ENCODE measurements at regions not wholly inside any gene's neighbourhood (a gene's known extent, or its start where the extent isn't known, plus 50 kb on each side); places are given as distances from the start of the nearest gene placed in this dataset.
"Not testable (repeated sequence)": the region's sequence is repeated elsewhere in the genome, so short reads cannot be mapped to it uniquely, and the experiment has no call there.

GRCh38 chrX:52270453-52271116, 85.9 kb downstream of the MAGED4 start:
- no peak for DNase-seq (ENCODE audit: low read depth)
- Histone ChIP-seq H3K27me3 (ENCODE audit: control insufficient read depth, insufficient read depth, low read length) (no peaks in the 10 kb centered on the region), H3K36me3 (ENCODE audit: control insufficient read depth, insufficient read depth, low read length) (no peaks in the 10 kb centered on the region), H3K4me3 (ENCODE audit: low read depth, low read length) (no peak overlapping the region)
- TF ChIP-seq CTCF (IDR thresholded peaks at IDR 0.05; ENCODE audit: insufficient read depth, low read length, poor library complexity, severe bottlenecking) = no peak

GRCh38 chrX:52271206-52271605, 86.5 kb downstream of the MAGED4 start:
- Histone ChIP-seq H3K4me3 (ENCODE audit: low read depth, low read length) (no peak overlapping the region), H3K36me3 (ENCODE audit: control insufficient read depth, insufficient read depth, low read length) (no peaks in the 10 kb centered on the region), H3K27me3 (ENCODE audit: control insufficient read depth, insufficient read depth, low read length) (no peaks in the 10 kb centered on the region)
- DNase-seq (ENCODE audit: low read depth) = no peak
- TF ChIP-seq CTCF (IDR thresholded peaks at IDR 0.05; ENCODE audit: insufficient read depth, low read length, poor library complexity, severe bottlenecking) = peak; percentile 41

GRCh38 chrX:52277666-52278065, 91.2 kb upstream of the XAGE2 start:
- H3K36me3 ChIP-seq (ENCODE audit: control insufficient read depth, insufficient read depth, low read length) = no peaks in the 10 kb centered on the region
- no peak overlapping the region for H3K4me3 ChIP-seq (ENCODE audit: low read depth, low read length)
- no peaks in the 10 kb centered on the region for H3K27me3 ChIP-seq (ENCODE audit: control insufficient read depth, insufficient read depth, low read length)
- TF ChIP-seq CTCF (IDR thresholded peaks at IDR 0.05; ENCODE audit: insufficient read depth, low read length, poor library complexity, severe bottlenecking) = no peak
- DNase-seq (ENCODE audit: low read depth) = peak; percentile 26

- no peaks in the 10 kb centered on the region for H3K27me3 ChIP-seq (ENCODE audit: control insufficient read depth, insufficient read depth, low read length)
- no peak for TF ChIP-seq CTCF (IDR thresholded peaks at IDR 0.05; ENCODE audit: insufficient read depth, low read length, poor library complexity, severe bottlenecking)
- no peaks in the 10 kb centered on the region for H3K36me3 ChIP-seq (ENCODE audit: control insufficient read depth, insufficient read depth, low read length)
- H3K4me3 ChIP-seq (ENCODE audit: low read depth, low read length) = no peak overlapping the region
- DNase-seq (ENCODE audit: low read depth) = no peak
Measured at GRCh38 chrX:52280812-52281211, 88.0 kb upstream of the XAGE2 start.

- TF ChIP-seq CTCF (IDR thresholded peaks at IDR 0.05; ENCODE audit: insufficient read depth, low read length, poor library complexity, severe bottlenecking) = no peak
- Histone ChIP-seq H3K27me3 (ENCODE audit: control insufficient read depth, insufficient read depth, low read length) (no peaks in the 10 kb centered on the region), H3K4me3 (ENCODE audit: low read depth, low read length) (no peak overlapping the region), H3K36me3 (ENCODE audit: control insufficient read depth, insufficient read depth, low read length) (no peaks in the 10 kb centered on the region)
- no peak for DNase-seq (ENCODE audit: low read depth)
Measured at GRCh38 chrX:52284865-52285264, 84.0 kb upstream of the XAGE2 start.

GRCh38 chrX:52298968-52299367, 69.9 kb upstream of the XAGE2 start:
- H3K27me3 ChIP-seq (ENCODE audit: control insufficient read depth, insufficient read depth, low read length); DNase-seq (ENCODE audit: low read depth); H3K4me3 ChIP-seq (ENCODE audit: low read depth, low read length); H3K36me3 ChIP-seq (ENCODE audit: control insufficient read depth, insufficient read depth, low read length): not testable (repeated sequence)

GRCh38 chrX:52308532-52308931, 60.3 kb upstream of the XAGE2 start:
- H3K36me3 ChIP-seq (ENCODE audit: control insufficient read depth, insufficient read depth, low read length); H3K4me3 ChIP-seq (ENCODE audit: low read depth, low read length); DNase-seq (ENCODE audit: low read depth); H3K27me3 ChIP-seq (ENCODE audit: control insufficient read depth, insufficient read depth, low read length): not testable (repeated sequence)

Measured in kidney epithelial cell (primary cell).